ENCODE measurements at regions not wholly inside any gene's neighbourhood (a gene's known extent, or its start where the extent isn't known, plus 50 kb on each side); places are given as distances from the start of the nearest gene placed in this dataset.

- Histone ChIP-seq H3K9me3 (ENCODE audit: low read depth) (no peaks in the 10 kb centered on the region), H3K4me1 (ENCODE audit: insufficient read depth) (peaks cover 10% of the 10 kb centered on the region), H3K27ac (no peak overlapping the region), H3K79me2 (no peaks in the 10 kb centered on the region), H4K20me1 (ENCODE audit: insufficient read depth, poor library complexity, severe bottlenecking) (no peaks in the 10 kb centered on the region), H3K4me2 (no peak overlapping the region), H3K27me3 (no peaks in the 10 kb centered on the region), H3K36me3 (replicated peaks; ENCODE audit: insufficient read depth, low read depth) (no peaks in the 10 kb centered on the region), H2AFZ (no peak overlapping the region), H3K4me3 (no peak overlapping the region), H3K9me2 (replicated peaks; ENCODE audit: insufficient read depth) (no peaks in the 10 kb centered on the region)
- whole genome bisulfite sequencing (ENCODE audit: low lambda C conversion rate, missing lambda C conversion rate): 91% methylated on average over 5 of the region's 5 CpGs
- DNase-seq (ENCODE audit: low spot score): no peak
- TF ChIP-seq EZH2 (IDR thresholded peaks at IDR 0.05; ENCODE audit: borderline replicate concordance) (no peak), EZH2phosphoT487 (IDR thresholded peaks at IDR 0.05; ENCODE audit: low read depth, severe bottlenecking, unreplicated experiment) (no peak)
Measured at GRCh38 chr3:154976072-154976983, 103.8 kb upstream of the MME start.

GRCh38 chr3:154973851-154974250 is 106.3 kb upstream of the MME start:
- H2AFZ ChIP-seq: no peak overlapping the region
- peaks cover 10% of the 10 kb centered on the region for H3K4me1 ChIP-seq (ENCODE audit: insufficient read depth)
- WGBS (ENCODE audit: low lambda C conversion rate, missing lambda C conversion rate): 74% methylated on average over 3 of the region's 3 CpGs
- no peaks in the 10 kb centered on the region for H3K9me3 ChIP-seq (ENCODE audit: low read depth)
- H3K79me2 ChIP-seq: no peaks in the 10 kb centered on the region
- H3K27ac ChIP-seq: no peak overlapping the region
- no peak overlapping the region for H3K4me2 ChIP-seq
- no peaks in the 10 kb centered on the region for H4K20me1 ChIP-seq (ENCODE audit: insufficient read depth, poor library complexity, severe bottlenecking)
- no peaks in the 10 kb centered on the region for H3K9me2 ChIP-seq (replicated peaks; ENCODE audit: insufficient read depth)
- no peaks in the 10 kb centered on the region for H3K27me3 ChIP-seq
- DNase-seq (ENCODE audit: low spot score): no peak
- TF ChIP-seq CTCF (IDR thresholded peaks at IDR 0.05; ENCODE audit: poor library complexity) (no peak), EZH2phosphoT487 (IDR thresholded peaks at IDR 0.05; ENCODE audit: low read depth, severe bottlenecking, unreplicated experiment) (no peak), EZH2 (IDR thresholded peaks at IDR 0.05; ENCODE audit: borderline replicate concordance) (no peak)
- no peak overlapping the region for H3K4me3 ChIP-seq
- H3K36me3 ChIP-seq (replicated peaks; ENCODE audit: insufficient read depth, low read depth): no peaks in the 10 kb centered on the region

GRCh38 chr3:154972951-154973350 is 107.2 kb upstream of the MME start:
- TF ChIP-seq CTCF (IDR thresholded peaks at IDR 0.05; ENCODE audit: poor library complexity): no peak
- TF ChIP-seq EZH2 (IDR thresholded peaks at IDR 0.05; ENCODE audit: borderline replicate concordance): no peak
- no peak for TF ChIP-seq EZH2phosphoT487 (IDR thresholded peaks at IDR 0.05; ENCODE audit: low read depth, severe bottlenecking, unreplicated experiment)
- Histone ChIP-seq H3K4me2 (no peak overlapping the region), H2AFZ (no peak overlapping the region)

GRCh38 chr3:154971771-154972326 is 108.3 kb upstream of the MME start:
- H3K9me2 ChIP-seq (replicated peaks; ENCODE audit: insufficient read depth): no peaks in the 10 kb centered on the region
- no peaks in the 10 kb centered on the region for H3K36me3 ChIP-seq (replicated peaks; ENCODE audit: insufficient read depth, low read depth)
- no peak overlapping the region for H2AFZ ChIP-seq
- no peak overlapping the region for H3K4me2 ChIP-seq
- no peaks in the 10 kb centered on the region for H4K20me1 ChIP-seq (ENCODE audit: insufficient read depth, poor library complexity, severe bottlenecking)
- H3K79me2 ChIP-seq: no peaks in the 10 kb centered on the region
- H3K27me3 ChIP-seq: no peaks in the 10 kb centered on the region
- no peak overlapping the region for H3K4me3 ChIP-seq
- DNase-seq (ENCODE audit: low spot score): no peak
- H3K27ac ChIP-seq: peak overlapping the region; percentile 77
- H3K4me1 ChIP-seq (ENCODE audit: insufficient read depth): peaks cover 10% of the 10 kb centered on the region
- WGBS (ENCODE audit: low lambda C conversion rate, missing lambda C conversion rate): 55% methylated on average over 2 of the region's 2 CpGs
- no peak for TF ChIP-seq CTCF (IDR thresholded peaks at IDR 0.05; ENCODE audit: poor library complexity)
- TF ChIP-seq EZH2phosphoT487 (IDR thresholded peaks at IDR 0.05; ENCODE audit: low read depth, severe bottlenecking, unreplicated experiment): no peak
- no peak for TF ChIP-seq EZH2 (IDR thresholded peaks at IDR 0.05; ENCODE audit: borderline replicate concordance)
- H3K9me3 ChIP-seq (ENCODE audit: low read depth): no peaks in the 10 kb centered on the region

More at GRCh38 chr3:154972951-154973350, 107.2 kb upstream of the MME start:
- Histone ChIP-seq H3K4me1 (ENCODE audit: insufficient read depth) (peaks cover 10% of the 10 kb centered on the region), H3K27ac (no peak overlapping the region), H3K27me3 (no peaks in the 10 kb centered on the region), H4K20me1 (ENCODE audit: insufficient read depth, poor library complexity, severe bottlenecking) (no peaks in the 10 kb centered on the region), H3K4me3 (no peak overlapping the region), H3K9me2 (replicated peaks; ENCODE audit: insufficient read depth) (no peaks in the 10 kb centered on the region), H3K9me3 (ENCODE audit: low read depth) (no peaks in the 10 kb centered on the region), H3K79me2 (no peaks in the 10 kb centered on the region), H3K36me3 (replicated peaks; ENCODE audit: insufficient read depth, low read depth) (no peaks in the 10 kb centered on the region)
- no peak for DNase-seq (ENCODE audit: low spot score)
- WGBS (ENCODE audit: low lambda C conversion rate, missing lambda C conversion rate): 92% methylated on average over 1 of the region's 1 CpG

Measured in hepatocyte (in vitro differentiated cells).